ENCODE measurements at regions not wholly inside any gene's neighbourhood (a gene's known extent, or its start where the extent isn't known, plus 50 kb on each side); places are given as distances from the start of the nearest gene placed in this dataset.
A peak's percentile ranks its signal among the peaks of the same experiment; 100 is the strongest.
"Not testable (repeated sequence)": the region's sequence is repeated elsewhere in the genome, so short reads cannot be mapped to it uniquely, and the experiment has no call there.

GRCh38 chr16:60217787-60218186 is 1483.7 kb upstream of the GOT2 start:
- DNase-seq = no peak

- DNase-seq = no peak
Observed at GRCh38 chr16:60214311-60214710, 1480.2 kb upstream of the GOT2 start.

- no peak for DNase-seq
Observed at GRCh38 chr16:60206516-60206915, 1472.4 kb upstream of the GOT2 start.

GRCh38 chr16:60204181-60204580 is 1470.1 kb upstream of the GOT2 start:
- no peak for DNase-seq

- DNase-seq = peak in 2 of 3 donors; percentile 8 to 17
Observed at GRCh38 chr16:60203525-60204124, 1469.5 kb upstream of the GOT2 start.

- DNase-seq = not testable (repeated sequence)
Observed at GRCh38 chr16:60200729-60201128, 1466.6 kb upstream of the GOT2 start.

GRCh38 chr16:60200161-60200560 is 1466.0 kb upstream of the GOT2 start:
- DNase-seq = no peak

GRCh38 chr16:60199150-60199549 is 1465.0 kb upstream of the GOT2 start:
- DNase-seq = no peak

- DNase-seq = no peak
Observed at GRCh38 chr16:60181536-60181935, 1447.4 kb upstream of the GOT2 start.

- DNase-seq = no peak
Observed at GRCh38 chr16:60180609-60181008, 1446.5 kb upstream of the GOT2 start.

GRCh38 chr16:60170196-60170595 is 1436.1 kb upstream of the GOT2 start:
- no peak for DNase-seq

- DNase-seq = no peak
Observed at GRCh38 chr16:60166111-60166510, 1432.0 kb upstream of the GOT2 start.

- no peak for DNase-seq
Observed at GRCh38 chr16:60151987-60152386, 1417.9 kb upstream of the GOT2 start.

GRCh38 chr16:60150907-60151306 is 1416.8 kb upstream of the GOT2 start:
- DNase-seq = no peak

GRCh38 chr16:60143348-60143705 is 1409.2 kb upstream of the GOT2 start:
- DNase-seq = no peak

GRCh38 chr16:60142619-60143347 is 1408.7 kb upstream of the GOT2 start:
- no peak for DNase-seq

GRCh38 chr16:60137891-60138290 is 1403.8 kb upstream of the GOT2 start:
- DNase-seq = no peak

GRCh38 chr16:60127196-60127595 is 1393.1 kb upstream of the GOT2 start:
- peak; percentile 24 to 50 (median 28) for DNase-seq

GRCh38 chr16:60126115-60126514 is 1392.0 kb upstream of the GOT2 start:
- DNase-seq = not testable (repeated sequence)

- DNase-seq = no peak
Observed at GRCh38 chr16:60123392-60124023, 1389.4 kb upstream of the GOT2 start.

- no peak for DNase-seq
Observed at GRCh38 chr16:60120586-60120985, 1386.5 kb upstream of the GOT2 start.

GRCh38 chr16:60110531-60110930 is 1376.4 kb upstream of the GOT2 start:
- no peak for DNase-seq

GRCh38 chr16:60107871-60108270 is 1373.8 kb upstream of the GOT2 start:
- DNase-seq = peak; percentile 1 to 19 (median 11)

GRCh38 chr16:60107437-60107836 is 1373.3 kb upstream of the GOT2 start:
- peak; percentile 48 to 82 (median 60) for DNase-seq

Data from suppressor macrophage treated with lipopolysaccharide for 1 hour (primary cell).